NCI-H187 (cell line): ENCODE measurements at regions not wholly inside any gene's neighbourhood (a gene's known extent, or its start where the extent isn't known, plus 50 kb on each side); places are given as distances from the start of the nearest gene placed in this dataset.

Experiments used
- DNase-seq, 2 experiments: peaks; one replicate each; lab custom pipeline; 2025; lab: John Stamatoyannopoulos, UW

GRCh38 chr13:107475753-107476453 is 739.4 kb downstream of the LIG4 start:
- DNase-seq = no peak

- no peak for DNase-seq
Observed at GRCh38 chr13:107473253-107473652, 742.1 kb downstream of the LIG4 start.

- no peak for DNase-seq
Observed at GRCh38 chr13:107466326-107467099, 748.8 kb downstream of the LIG4 start.

GRCh38 chr13:107462501-107462900 is 752.8 kb downstream of the LIG4 start:
- DNase-seq = no peak

GRCh38 chr13:107461751-107462150 is 753.6 kb downstream of the LIG4 start:
- no peak for DNase-seq

GRCh38 chr13:107459430-107459829 is 755.9 kb downstream of the LIG4 start:
- DNase-seq = no peak

- DNase-seq = peak; percentile 40 to 60
Observed at GRCh38 chr13:107458269-107458668, 757.1 kb downstream of the LIG4 start.

- DNase-seq = peak; percentile 19 to 60
Observed at GRCh38 chr13:107457686-107458085, 757.6 kb downstream of the LIG4 start.

- DNase-seq = no peak
Observed at GRCh38 chr13:107456431-107456830, 758.9 kb downstream of the LIG4 start.

GRCh38 chr13:107452833-107453232 is 762.5 kb downstream of the LIG4 start:
- DNase-seq = no peak

- DNase-seq = no peak
Observed at GRCh38 chr13:107450931-107451330, 764.4 kb downstream of the LIG4 start.

- no peak for DNase-seq
Observed at GRCh38 chr13:107450431-107450830, 764.9 kb downstream of the LIG4 start.

GRCh38 chr13:107447591-107447990 is 767.7 kb downstream of the LIG4 start:
- no peak for DNase-seq

- no peak for DNase-seq
Observed at GRCh38 chr13:107441279-107441678, 774.1 kb downstream of the LIG4 start.

GRCh38 chr13:107438251-107438650 is 777.1 kb downstream of the LIG4 start:
- no peak for DNase-seq

GRCh38 chr13:107434347-107434746 is 781.0 kb downstream of the LIG4 start:
- no peak for DNase-seq

GRCh38 chr13:107427536-107427935 is 787.8 kb downstream of the LIG4 start:
- DNase-seq = no peak

- DNase-seq = no peak
Observed at GRCh38 chr13:107422421-107422820, 792.9 kb downstream of the LIG4 start.

- DNase-seq = no peak
Observed at GRCh38 chr13:107421951-107422350, 793.4 kb downstream of the LIG4 start.

- no peak for DNase-seq
Observed at GRCh38 chr13:107421028-107421427, 794.3 kb downstream of the LIG4 start.

GRCh38 chr13:107413005-107413404 is 802.3 kb downstream of the LIG4 start:
- no peak for DNase-seq

GRCh38 chr13:107407074-107407473 is 808.3 kb downstream of the LIG4 start:
- DNase-seq = no peak

GRCh38 chr13:107395927-107396662 is 819.2 kb downstream of the LIG4 start:
- no peak for DNase-seq
